H1 (cell line): ENCODE measurements at regions not wholly inside any gene's neighbourhood (a gene's known extent, or its start where the extent isn't known, plus 50 kb on each side); places are given as distances from the start of the nearest gene placed in this dataset.
A peak's percentile ranks its signal among the peaks of the same experiment; 100 is the strongest.

Experiments
- CTCF ChIA-PET: fragments of 300-600 bp; sonication (Branson Sonifier 250); formaldehyde crosslinking; loops from one replicate; lab custom pipeline; 2021; ENCODE audit not compliant: partially characterized antibody; lab: Charles Lee
- POLR2A ChIA-PET: fragments of 300-600 bp; sonication (Branson Sonifier 250); formaldehyde crosslinking; loops from one replicate; lab custom pipeline; 2021; ENCODE audit warnings: inconsistent platforms; ENCODE audit not compliant: partially characterized antibody; lab: Charles Lee
- DNase-seq, 2 experiments: peaks; one replicate each; pipeline versions ENCODE4 v3.0.0 to v3.0.0-alpha.2; 2010 to 2022; ENCODE audit warnings: low spot score in 2 of 2, low read depth in 1 of 2, mixed read lengths in 1 of 2
- FAIRE-seq: peaks from 2 replicates; lab custom pipeline; 2011; peaks lifted over from hg19 to GRCh38; lab: Jason Lieb, UNC
- H2AFZ ChIP-seq: 2 replicates; pipeline ENCODE4 v1.8.1; 2012; ENCODE audit warnings: low read length, inconsistent platforms
- H2AK5ac ChIP-seq: 2 replicates; pipeline ENCODE4 v1.6.1; 2013; ENCODE audit warnings: low read depth, low read length
- H2BK120ac ChIP-seq: replicated peaks from 2 replicates; pipeline ENCODE3; 2013; ENCODE audit warnings: low read depth, low read length, inconsistent platforms
- H2BK12ac ChIP-seq: 2 replicates; pipeline ENCODE4 v1.6.1; 2013; ENCODE audit warnings: low read depth, low read length
- H2BK15ac ChIP-seq: 2 replicates; pipeline ENCODE4 v1.6.1; 2013; ENCODE audit warnings: low read length
- H2BK20ac ChIP-seq: 2 replicates; pipeline ENCODE4 v1.6.1; 2013; ENCODE audit warnings: low read length
- H2BK5ac ChIP-seq: 2 replicates; pipeline ENCODE4 v1.6.1; 2013; ENCODE audit warnings: low read depth, low read length
- H3K14ac ChIP-seq: 2 replicates; pipeline ENCODE4 v1.6.1; 2013; ENCODE audit warnings: inconsistent platforms; ENCODE audit not compliant: insufficient read length
- H3K18ac ChIP-seq: 2 replicates; pipeline ENCODE4 v1.6.1; 2013; ENCODE audit warnings: low read length; ENCODE audit errors: extremely low read depth
- H3K23ac ChIP-seq: 2 replicates; pipeline ENCODE4 v1.6.1; 2013; ENCODE audit warnings: inconsistent platforms; ENCODE audit not compliant: insufficient read length
- H3K23me2 ChIP-seq: 2 replicates; pipeline ENCODE4 v1.6.1; 2013; ENCODE audit warnings: low read depth, low read length
- H3K27ac ChIP-seq: 2 replicates; pipeline ENCODE4 v1.6.1; 2011; ENCODE audit warnings: low read depth, low read length, inconsistent platforms
- H3K27me3 ChIP-seq, 4 experiments: replicated peaks in 1 of 4; 1 replicate in 1 of 4; 2 replicates in 3 of 4; pipeline versions ENCODE4 v1.6.1 to v1.8.1; 2011 to 2013; ENCODE audit warnings: low read length in 3 of 4, mild to moderate bottlenecking in 3 of 4, inconsistent platforms in 2 of 4, mixed read lengths in 2 of 4, moderate library complexity in 1 of 4; ENCODE audit not compliant: control insufficient read depth in 3 of 4, insufficient read depth in 3 of 4; ENCODE audit errors: extremely low read depth in 1 of 4
- H3K36me3 ChIP-seq, 4 experiments: 2 replicates each; pipeline versions ENCODE4 v1.6.1 to v1.8.1; 2011 to 2013; ENCODE audit warnings: mild to moderate bottlenecking in 4 of 4, low read length in 3 of 4, moderate library complexity in 2 of 4, control low read depth in 1 of 4, inconsistent platforms in 1 of 4; ENCODE audit not compliant: insufficient read depth in 4 of 4, control insufficient read depth in 2 of 4
- H3K4ac ChIP-seq: replicated peaks from 2 replicates; pipeline ENCODE3; 2013; ENCODE audit warnings: low read length, low read depth, mixed read lengths, inconsistent platforms; ENCODE audit not compliant: insufficient read length
- H3K4me1 ChIP-seq, 4 experiments: replicated peaks in 1 of 4; 1 replicate in 1 of 4; 2 replicates in 3 of 4; pipeline versions ENCODE4 v1.6.1 to v1.8.1; 2011 to 2013; ENCODE audit warnings: low read length in 3 of 4, inconsistent platforms in 2 of 4, mixed read lengths in 1 of 4; ENCODE audit not compliant: insufficient read depth in 4 of 4, control insufficient read depth in 3 of 4
- H3K4me2 ChIP-seq, 2 experiments: 2 replicates each; pipeline versions ENCODE4 v1.6.1 to v1.8.1; 2011 to 2013; ENCODE audit warnings: low read depth in 2 of 2, low read length in 2 of 2, control low read depth in 1 of 2, inconsistent platforms in 1 of 2, mild to moderate bottlenecking in 1 of 2; ENCODE audit not compliant: insufficient read depth in 1 of 2
- H3K4me3 ChIP-seq, 4 experiments: fragments of 200-600, 300-600 bp in 1 of 4; sonication (generic), shearing (Covaris generic), sonication (Bioruptor Twin) in 1 of 4; 2 replicates each; pipeline versions ENCODE4 v1.5.1 to v1.8.1; 2011 to 2016; ENCODE audit warnings: low read length in 4 of 4, low read depth in 3 of 4, control low read depth in 2 of 4, inconsistent platforms in 2 of 4, mild to moderate bottlenecking in 2 of 4, mixed read lengths in 1 of 4, moderate library complexity in 1 of 4; ENCODE audit not compliant: insufficient read depth in 2 of 4; ENCODE audit errors: extremely low read depth in 1 of 4
- H3K56ac ChIP-seq: replicated peaks from 2 replicates; pipeline ENCODE3; 2013; ENCODE audit warnings: low read depth, mild to moderate bottlenecking, mixed read lengths, low read length, inconsistent platforms; ENCODE audit not compliant: insufficient read length
- H3K79me1 ChIP-seq: 2 replicates; pipeline ENCODE4 v1.6.1; 2013; ENCODE audit warnings: low read depth, low read length, control low read depth
- H3K79me2 ChIP-seq, 2 experiments: 2 replicates each; pipeline versions ENCODE4 v1.6.1 to v1.8.1; 2012 to 2013; ENCODE audit warnings: low read length in 2 of 2, mild to moderate bottlenecking in 2 of 2, inconsistent platforms in 1 of 2; ENCODE audit not compliant: insufficient read depth in 2 of 2, control insufficient read depth in 1 of 2
- H3K9ac ChIP-seq, 4 experiments: replicated peaks in 1 of 4; 1 replicate in 1 of 4; 2 replicates in 3 of 4; pipeline versions ENCODE4 v1.6.1 to v1.8.1; 2011 to 2013; ENCODE audit warnings: low read depth in 3 of 4, low read length in 3 of 4, control low read depth in 2 of 4, mild to moderate bottlenecking in 2 of 4, moderate library complexity in 2 of 4, inconsistent platforms in 1 of 4; ENCODE audit errors: extremely low read depth in 1 of 4
- H3K9me3 ChIP-seq, 2 experiments: 2 replicates each; pipeline versions ENCODE4 v1.6.1 to v1.8.1; 2012 to 2013; ENCODE audit warnings: mild to moderate bottlenecking in 2 of 2, moderate library complexity in 2 of 2, control low read depth in 1 of 2, inconsistent platforms in 1 of 2, low read depth in 1 of 2, low read length in 1 of 2, mixed read lengths in 1 of 2; ENCODE audit not compliant: insufficient read depth in 2 of 2
- H4K20me1 ChIP-seq, 2 experiments: replicated peaks in 1 of 2; 2 replicates each; pipeline versions ENCODE3 to v1.8.1; 2011 to 2013; ENCODE audit warnings: inconsistent platforms in 2 of 2, low read length in 2 of 2, mild to moderate bottlenecking in 1 of 2; ENCODE audit not compliant: insufficient read depth in 2 of 2, control insufficient read depth in 1 of 2
- H4K5ac ChIP-seq: 2 replicates; pipeline ENCODE4 v1.6.1; 2013; ENCODE audit warnings: low read length, low read depth, mixed read lengths, inconsistent platforms; ENCODE audit not compliant: insufficient read length
- H4K8ac ChIP-seq: 2 replicates; pipeline ENCODE4 v1.8.0; 2013; ENCODE audit warnings: mild to moderate bottlenecking, moderate library complexity, low read length, inconsistent platforms; ENCODE audit not compliant: insufficient read depth; ENCODE audit errors: extremely low read depth
- H4K91ac ChIP-seq: replicated peaks from 2 replicates; pipeline ENCODE3; 2013; ENCODE audit warnings: low read length, mixed read lengths, inconsistent platforms; ENCODE audit not compliant: insufficient read length
- ASH2L ChIP-seq: fragments of 200-600, 300-600 bp; sonication (generic); IDR thresholded peaks from one replicate; pipeline ENCODE4 v1.7.1; 2017; ENCODE audit warnings: low read length
- CHD2 ChIP-seq: IDR thresholded peaks from 2 replicates; pipeline ENCODE4 v1.6.1; 2012; ENCODE audit warnings: low read length, improper control_type of control experiment
- GABPA ChIP-seq: IDR thresholded peaks from 2 replicates; pipeline ENCODE4 v1.6.1; 2011; ENCODE audit warnings: mild to moderate bottlenecking, low read length, moderate library complexity, borderline replicate concordance; ENCODE audit not compliant: insufficient read depth
- RNF2 ChIP-seq: fragments of 200-900, 300-1000 bp; sonication (generic); IDR thresholded peaks from 2 replicates; pipeline ENCODE4 v1.7.1; 2016; ENCODE audit warnings: borderline replicate concordance, low read depth, mild to moderate bottlenecking, antibody characterized with exemption, low read length; ENCODE audit not compliant: poor library complexity, severe bottlenecking; ENCODE audit errors: missing control alignments
- SIX5 ChIP-seq: IDR thresholded peaks from 2 replicates; pipeline ENCODE4 v1.6.1; 2011; ENCODE audit warnings: mild to moderate bottlenecking, low read depth, low read length
- TEAD4 ChIP-seq: IDR thresholded peaks from 2 replicates; pipeline ENCODE4 v1.6.1; 2012; ENCODE audit warnings: low read depth, low read length, inconsistent platforms, mixed read lengths
- USF2 ChIP-seq: IDR thresholded peaks from 2 replicates; pipeline ENCODE4 v1.6.1; 2011; ENCODE audit warnings: low read length, improper control_type of control experiment
- YY1 ChIP-seq: IDR thresholded peaks from 2 replicates; pipeline ENCODE4 v1.6.1; 2011; ENCODE audit warnings: low read depth, mild to moderate bottlenecking, low read length
- WGBS, 2 experiments: shearing (Covaris generic) in 1 of 2; methylation state at CpG; one replicate each; pipeline versions ENCODE4 v1.1.6 to v1.1.7; 2013 to 2015; ENCODE audit warnings: low lambda C conversion rate in 2 of 2, mixed read lengths in 2 of 2, inconsistent platforms in 1 of 2, low coverage in 1 of 2, missing lambda C conversion rate in 1 of 2; ENCODE audit not compliant: insufficient replicate concordance in 2 of 2, insufficient coverage in 1 of 2, insufficient read length in 1 of 2; ENCODE audit errors: extremely low coverage in 1 of 2, missing lambda C conversion rate in 1 of 2; 5-methylcytosine and 5-hydroxymethylcytosine counted together

- no peaks in the 10 kb centered on the region for H3K23me2 ChIP-seq
- 0 out of 2 replicates have a peak overlapping the region, but pooled peaks have one; percentile 18 for H2AFZ ChIP-seq
- POLR2A ChIA-PET, result no interaction called here
- no peak overlapping the region for H3K4me3 ChIP-seq
- no peak overlapping the region for H4K8ac ChIP-seq
- no peak overlapping the region for H3K4ac ChIP-seq
- no peak overlapping the region for H3K9ac ChIP-seq
- no peak overlapping the region for H3K18ac ChIP-seq
- no peaks in the 10 kb centered on the region for H3K9me3 ChIP-seq
- no peak overlapping the region for H3K23ac ChIP-seq
- H2BK12ac ChIP-seq, result no peak overlapping the region
- DNase-seq, result no peak
- no peaks in the 10 kb centered on the region for H4K20me1 ChIP-seq
- no peak overlapping the region for H4K91ac ChIP-seq
- no peak overlapping the region for H2BK120ac ChIP-seq
- H4K5ac ChIP-seq, result no peak overlapping the region
- no peak overlapping the region for H3K14ac ChIP-seq
- H3K79me2 ChIP-seq, result no peaks in the 10 kb centered on the region
- H2BK20ac ChIP-seq, result no peak overlapping the region
- H3K27me3 ChIP-seq, result no peaks in the 10 kb centered on the region
- FAIRE-seq, result no peak
- no peak overlapping the region for H2AK5ac ChIP-seq
- no peak for TF ChIP-seq ASH2L
- TF ChIP-seq SIX5, result no peak
- TF ChIP-seq GABPA, result no peak
- no peak for TF ChIP-seq CHD2
- no peak for TF ChIP-seq USF2
- TF ChIP-seq TEAD4, result no peak
- TF ChIP-seq YY1, result no peak
- no peak for TF ChIP-seq RNF2
- H3K4me2 ChIP-seq, result no peak overlapping the region
- CTCF ChIA-PET, result no interaction called here
- no peak overlapping the region for H3K56ac ChIP-seq
- no peaks in the 10 kb centered on the region for H3K36me3 ChIP-seq
- no peak overlapping the region for H3K27ac ChIP-seq
- H2BK15ac ChIP-seq, result no peak overlapping the region
- 89% methylated on average over 2 of the region's 2 CpGs; no CpG with 5 or more reads in 1 of the 2 experiments for WGBS, 2 experiments
- H3K4me1 ChIP-seq, result peaks cover 0 to 3% (median 0%) of the 10 kb centered on the region in 4 experiments; a peak in 1 of 7 replicates
- no peak overlapping the region for H2BK5ac ChIP-seq
- no peaks in the 10 kb centered on the region for H3K79me1 ChIP-seq
Observed at GRCh38 chr1:187281085-187281484, 452.3 kb downstream of the PLA2G4A start.
